Heart left ventricle (tissue), 16 donors: ENCODE measurements at regions not wholly inside any gene's neighbourhood (a gene's known extent, or its start where the extent isn't known, plus 50 kb on each side); places are given as distances from the start of the nearest gene placed in this dataset.

Source experiments
- ATAC-seq, 4 donors: fragments of 200-7000 bp; cut with Tn5 transposase; one replicate each; pipeline ENCODE4 v1.9.1; 2020 to 2022; ENCODE audit warnings: moderate library complexity in 4 of 4, mild to moderate bottlenecking in 3 of 4, moderate number of reproducible peaks in 1 of 4
- DNase-seq, 5 donors: peaks; one replicate each; pipeline ENCODE4 v3.0.0-alpha.2; 2020
- H3K27ac ChIP-seq, 12 donors: fragments of 200-600 bp; sonication (generic) in 4 of 12; one replicate each; pipeline versions ENCODE4 v1.5.0 to v1.8.0; 2016 to 2022; ENCODE audit warnings: mild to moderate bottlenecking in 2 of 12
- H3K27me3 ChIP-seq, 9 donors: fragments of 200-600 bp; sonication (generic) in 2 of 9; one replicate each; pipeline versions ENCODE4 v1.5.1 to v1.8.0; 2016 to 2022; ENCODE audit warnings: mild to moderate bottlenecking in 3 of 9
- H3K36me3 ChIP-seq, 9 donors: fragments of 200-600 bp; sonication (generic) in 2 of 9; one replicate each; pipeline versions ENCODE4 v1.5.0 to v1.8.0; 2018 to 2022; ENCODE audit warnings: mild to moderate bottlenecking in 2 of 9
- H3K4me1 ChIP-seq, 12 donors: fragments of 200-600 bp; sonication (generic) in 4 of 12; one replicate each; pipeline versions ENCODE4 v1.5.0 to v1.8.0; 2016 to 2022; ENCODE audit warnings: mild to moderate bottlenecking in 3 of 12
- H3K4me3 ChIP-seq, 12 donors: fragments of 200-600 bp; sonication (generic) in 4 of 12; one replicate each; pipeline versions ENCODE4 v1.5.0 to v1.8.0; 2017 to 2022; ENCODE audit warnings: mild to moderate bottlenecking in 9 of 12, moderate library complexity in 4 of 12
- H3K9me3 ChIP-seq, 12 donors: fragments of 200-600 bp; sonication (generic) in 4 of 12; one replicate each; pipeline versions ENCODE4 v1.5.0 to v1.8.0; 2016 to 2022; ENCODE audit warnings: mild to moderate bottlenecking in 1 of 12
- POLR2A ChIP-seq, 2 donors: fragments of 450-650 bp; IDR thresholded peaks; one replicate each; pipeline ENCODE4 v1.6.1; 2017; ENCODE audit warnings: antibody characterized with exemption in 2 of 2, mild to moderate bottlenecking in 2 of 2, moderate library complexity in 2 of 2
- WGBS, 4 donors: extraction: QIAGEN DNeasy Blood & Tissue Kit in 2 of 4; methylation state at CpG; one replicate each; pipeline versions ENCODE4 v1.1.5 to v1.1.7; 2013 to 2018; 5-methylcytosine and 5-hydroxymethylcytosine counted together
- intact Hi-C, 10 donors: fragments of 100-400 bp; cut with DNase I; formaldehyde crosslinking; loops; one replicate each; pipeline versions ENCODE4 v1.11.1 to v1.14.2; 2022
- TF ChIP-seq, protein P1 (sequence below), 12 donors: fragments of 200-600 bp; sonication (generic) in 4 of 12; IDR thresholded peaks; one replicate each; pipeline versions ENCODE4 v1.5.0 to v1.8.0; 2018 to 2022; ENCODE audit warnings: antibody characterized with exemption in 12 of 12, mild to moderate bottlenecking in 5 of 12
- donor health status: ischemic (EF 13 %, LVEDD 7.1; RV severe dilation, severe dysfunction).
- donor health status: healthy with polysubstance abuse.
- donor health status: DM: no; HTN: yes; CAD: no.
- donor health status: DM: no; HTN: no; CAD: no.
- donor health status: ischemic (EF 25% LVEDD 6.9; RV normal size, moderate dysfunction).
- donor health status: ischemic (EF 25% LVEDD 5.7; RV mildly dilated, moderate dysfunction).
- donor health status: healthy.
- donor health status: DM: yes; HTN: yes; CAD: no.
- donor health status: ischemic (EF 35%, LVEDD 5.7; RV mildly dilated, moderate dysfunction).
- donor health status: nonischemic (EF 11% LVEDD 7.7; RV severe dilation, severe dysfunction).
- donor health status: DM: yes; HTN: yes; CAD: no.
- donor health status: PGD.
- donor health status: ischemic (EF 29% LVEDD 5.4; RV normal size, mild dysfunction).
- donor health status: nonischemic (EF 23%, LVEDD 6.1; RV moderate dilation, normal function).

DNA sequence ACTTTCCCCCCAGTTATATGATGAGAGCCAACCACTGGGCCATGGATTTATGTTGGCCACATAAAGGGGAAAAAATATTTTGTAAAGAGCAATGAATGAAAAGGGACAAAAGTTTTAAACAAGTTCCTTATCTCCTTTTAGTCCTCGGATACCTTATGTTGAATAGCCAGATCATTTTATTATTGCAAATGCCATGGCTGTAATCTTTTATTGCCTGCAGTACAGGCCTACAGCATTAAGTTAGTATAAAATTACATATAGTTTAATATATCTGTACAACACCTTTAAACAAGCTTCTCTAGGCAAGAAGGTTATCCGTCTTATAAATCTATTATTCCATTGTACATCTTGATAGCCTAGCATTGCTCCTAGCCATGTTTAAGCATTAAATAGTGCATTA, 93.9 kb upstream of the SLC35B3 start:
- DNase-seq (no peak), ATAC-seq (no peak)
- no peak overlapping the region for H3K27ac ChIP-seq
- H3K27me3 ChIP-seq: no peaks in the 10 kb centered on the region
- peaks cover 0 to 7% (median 0%) of the 10 kb centered on the region in 12 donors for H3K4me1 ChIP-seq
- H3K36me3 ChIP-seq: no peaks in the 10 kb centered on the region
- H3K9me3 ChIP-seq: peaks cover 0 to 10% (median 0%) of the 10 kb centered on the region in 12 donors
- no peak overlapping the region for H3K4me3 ChIP-seq
- WGBS, 4 donors: 83 to 91% (median 87%) methylated on average over 2 of the region's 2 CpGs
- intact Hi-C loops: no loop called here
- TF ChIP-seq, protein P1, sequence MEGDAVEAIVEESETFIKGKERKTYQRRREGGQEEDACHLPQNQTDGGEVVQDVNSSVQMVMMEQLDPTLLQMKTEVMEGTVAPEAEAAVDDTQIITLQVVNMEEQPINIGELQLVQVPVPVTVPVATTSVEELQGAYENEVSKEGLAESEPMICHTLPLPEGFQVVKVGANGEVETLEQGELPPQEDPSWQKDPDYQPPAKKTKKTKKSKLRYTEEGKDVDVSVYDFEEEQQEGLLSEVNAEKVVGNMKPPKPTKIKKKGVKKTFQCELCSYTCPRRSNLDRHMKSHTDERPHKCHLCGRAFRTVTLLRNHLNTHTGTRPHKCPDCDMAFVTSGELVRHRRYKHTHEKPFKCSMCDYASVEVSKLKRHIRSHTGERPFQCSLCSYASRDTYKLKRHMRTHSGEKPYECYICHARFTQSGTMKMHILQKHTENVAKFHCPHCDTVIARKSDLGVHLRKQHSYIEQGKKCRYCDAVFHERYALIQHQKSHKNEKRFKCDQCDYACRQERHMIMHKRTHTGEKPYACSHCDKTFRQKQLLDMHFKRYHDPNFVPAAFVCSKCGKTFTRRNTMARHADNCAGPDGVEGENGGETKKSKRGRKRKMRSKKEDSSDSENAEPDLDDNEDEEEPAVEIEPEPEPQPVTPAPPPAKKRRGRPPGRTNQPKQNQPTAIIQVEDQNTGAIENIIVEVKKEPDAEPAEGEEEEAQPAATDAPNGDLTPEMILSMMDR (IDR thresholded peaks at IDR 0.05): no peak
- TF ChIP-seq POLR2A (IDR thresholded peaks at IDR 0.05): no peak

DNA sequence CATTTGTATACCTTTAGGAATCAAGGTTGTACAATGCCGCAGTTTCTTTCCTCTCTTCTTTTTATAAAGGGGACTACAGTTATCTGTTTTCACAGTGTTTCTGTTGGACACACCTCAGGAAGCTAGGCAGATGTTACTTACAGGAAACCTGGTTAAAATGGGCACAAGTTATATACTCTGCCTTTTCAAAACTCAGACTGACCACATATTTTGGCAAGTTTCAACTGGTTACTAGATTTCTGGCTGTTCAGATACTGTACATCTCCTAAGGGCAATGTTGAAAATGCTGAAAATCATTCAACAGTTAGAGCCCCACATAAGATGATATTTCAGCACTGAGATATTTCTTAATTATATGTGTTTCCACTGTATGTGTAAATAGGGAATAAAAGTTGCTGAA, 92.5 kb upstream of the SLC35B3 start:
- H3K36me3 ChIP-seq: no peaks in the 10 kb centered on the region
- no peak for TF ChIP-seq POLR2A (IDR thresholded peaks at IDR 0.05)
- TF ChIP-seq, protein P1 (IDR thresholded peaks at IDR 0.05): no peak
- no peaks in the 10 kb centered on the region for H3K27me3 ChIP-seq
- peaks cover 0 to 8% (median 0%) of the 10 kb centered on the region in 12 donors for H3K9me3 ChIP-seq
- DNase-seq (no peak), ATAC-seq (no peak)
- no peak overlapping the region for H3K27ac ChIP-seq
- H3K4me3 ChIP-seq: no peak overlapping the region
- WGBS, 4 donors: 73 to 88% (median 79%) methylated on average over 1 of the region's 1 CpG
- H3K4me1 ChIP-seq: peaks cover 0 to 7% (median 0%) of the 10 kb centered on the region in 12 donors
- intact Hi-C loops: no loop called here

DNA sequence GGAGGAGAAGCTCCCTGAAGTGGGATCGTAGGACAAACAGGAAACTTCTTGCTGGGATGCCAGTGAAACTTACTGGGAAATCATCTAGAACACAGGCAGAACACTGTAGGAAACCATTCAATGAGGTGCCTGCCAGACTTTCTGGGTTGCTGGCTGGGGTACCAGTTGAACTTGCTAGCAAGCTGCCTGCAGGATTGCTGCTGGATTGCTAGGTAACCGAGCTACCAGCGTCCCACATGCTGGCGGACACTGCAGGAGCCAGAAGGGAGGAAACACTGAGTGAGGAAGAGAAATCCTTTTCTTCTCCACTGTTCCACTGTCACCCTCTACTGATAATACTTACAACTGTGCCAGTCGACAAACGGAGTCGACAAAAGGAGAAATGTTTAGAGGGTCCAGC, 91.3 kb upstream of the SLC35B3 start:
- 58 to 84% (median 66%) methylated on average over 7 of the region's 7 CpGs for WGBS, 4 donors
- H3K27me3 ChIP-seq: no peaks in the 10 kb centered on the region
- no peaks in the 10 kb centered on the region for H3K36me3 ChIP-seq
- ATAC-seq: no peak
- DNase-seq: no peak
- TF ChIP-seq, protein P1 (IDR thresholded peaks at IDR 0.05): no peak
- TF ChIP-seq POLR2A (IDR thresholded peaks at IDR 0.05): no peak
- H3K27ac ChIP-seq: no peak overlapping the region
- intact Hi-C loops: no loop called here
- peaks cover 0 to 13% (median 0%) of the 10 kb centered on the region in 12 donors for H3K9me3 ChIP-seq
- H3K4me1 ChIP-seq: peaks cover 0 to 7% (median 0%) of the 10 kb centered on the region in 12 donors
- no peak overlapping the region for H3K4me3 ChIP-seq

DNA sequence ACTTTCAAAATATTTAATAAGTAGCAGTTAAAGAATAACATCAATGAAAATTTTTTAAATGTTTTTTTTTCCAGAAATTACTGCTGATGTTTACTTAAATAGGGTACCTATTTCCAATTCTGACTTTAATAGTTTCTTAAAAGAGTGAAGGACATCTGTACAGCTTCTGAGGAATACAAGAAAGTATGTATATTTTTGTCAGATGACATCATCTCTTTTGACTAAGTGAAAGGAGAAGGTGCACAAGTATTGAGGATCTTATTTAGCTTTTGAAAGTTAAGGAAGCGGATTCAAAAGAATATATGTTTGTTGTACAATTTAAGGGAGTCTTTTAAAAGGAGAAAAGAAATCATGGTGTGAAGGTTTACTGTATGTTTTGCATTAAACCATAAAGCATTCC, 90.0 kb upstream of the SLC35B3 start:
- peaks cover 0 to 7% (median 0%) of the 10 kb centered on the region in 12 donors for H3K4me1 ChIP-seq
- H3K9me3 ChIP-seq: peaks cover 0 to 16% (median 0%) of the 10 kb centered on the region in 12 donors
- intact Hi-C loops: no loop called here
- WGBS, 4 donors: 81 to 94% (median 90%) methylated on average over 1 of the region's 1 CpG
- H3K4me3 ChIP-seq: no peak overlapping the region
- no peaks in the 10 kb centered on the region for H3K36me3 ChIP-seq
- no peak for TF ChIP-seq POLR2A (IDR thresholded peaks at IDR 0.05)
- TF ChIP-seq, protein P1 (IDR thresholded peaks at IDR 0.05): no peak
- ATAC-seq (no peak), DNase-seq (no peak)
- no peaks in the 10 kb centered on the region for H3K27me3 ChIP-seq
- no peak overlapping the region for H3K27ac ChIP-seq
